ENCODE measurements at regions not wholly inside any gene's neighbourhood (a gene's known extent, or its start where the extent isn't known, plus 50 kb on each side); places are given as distances from the start of the nearest gene placed in this dataset.

DNA sequence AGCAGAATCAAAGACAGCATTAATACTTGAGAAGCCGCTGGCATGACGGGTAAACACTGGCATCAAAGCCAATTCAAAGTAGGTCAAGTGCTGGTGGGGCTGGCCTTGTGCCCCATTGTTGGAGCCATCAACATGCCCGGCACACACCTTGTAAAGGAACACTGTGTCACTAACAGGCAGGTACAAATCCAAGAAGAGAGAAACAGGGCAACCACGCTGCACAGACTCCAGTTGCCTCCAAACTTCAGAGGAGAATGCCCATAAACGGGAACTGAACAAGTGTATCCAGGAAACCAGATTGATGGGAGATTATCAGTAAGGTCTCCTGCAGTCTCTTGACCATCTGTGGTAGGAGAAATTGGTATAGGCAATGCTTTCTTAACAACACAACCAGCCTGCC is 127.0 kb upstream of the STXBP5 start:
- Histone ChIP-seq H3K27me3 (ENCODE audit: control insufficient read depth, insufficient read depth, low read length) (no peaks in the 10 kb centered on the region), H3K9ac (ENCODE audit: low read length) (no peak overlapping the region), H3K9me3 (ENCODE audit: control insufficient read depth, low read depth, low read length) (no peaks in the 10 kb centered on the region), H3K4me1 (ENCODE audit: control insufficient read depth, low read depth, low read length) (peaks cover 3% of the 10 kb centered on the region), H3K4me3 (ENCODE audit: low read length) (no peak overlapping the region), H3K27ac (ENCODE audit: low read length) (no peak overlapping the region), H3K36me3 (ENCODE audit: control insufficient read depth, low read depth, low read length) (no peaks in the 10 kb centered on the region)

DNA sequence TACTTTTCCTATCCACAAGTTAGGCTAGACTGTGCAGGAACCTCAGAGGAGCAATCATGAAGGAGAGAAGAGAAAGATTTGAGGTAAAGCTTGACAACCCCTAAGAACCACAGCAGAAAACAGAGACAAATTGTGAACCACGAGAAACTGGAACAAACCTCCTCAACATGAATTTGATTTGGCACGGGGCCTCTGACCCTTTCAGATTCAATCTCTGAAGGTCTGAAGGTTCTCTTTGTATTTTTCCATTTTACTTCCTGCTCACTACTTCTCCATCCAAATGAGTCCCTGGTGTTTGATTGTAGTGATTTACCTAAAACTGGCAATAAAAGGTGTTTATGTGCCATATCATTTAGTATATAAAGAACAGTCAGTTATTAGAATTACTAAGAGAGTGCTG is 126.1 kb upstream of the STXBP5 start:
- Histone ChIP-seq H3K27me3 (ENCODE audit: control insufficient read depth, insufficient read depth, low read length) (no peaks in the 10 kb centered on the region), H3K9me3 (ENCODE audit: control insufficient read depth, low read depth, low read length) (no peaks in the 10 kb centered on the region), H3K4me3 (ENCODE audit: low read length) (no peak overlapping the region), H3K4me1 (ENCODE audit: control insufficient read depth, low read depth, low read length) (peaks cover 3% of the 10 kb centered on the region), H3K9ac (ENCODE audit: low read length) (no peak overlapping the region), H3K36me3 (ENCODE audit: control insufficient read depth, low read depth, low read length) (no peaks in the 10 kb centered on the region), H3K27ac (ENCODE audit: low read length) (no peak overlapping the region)

DNA sequence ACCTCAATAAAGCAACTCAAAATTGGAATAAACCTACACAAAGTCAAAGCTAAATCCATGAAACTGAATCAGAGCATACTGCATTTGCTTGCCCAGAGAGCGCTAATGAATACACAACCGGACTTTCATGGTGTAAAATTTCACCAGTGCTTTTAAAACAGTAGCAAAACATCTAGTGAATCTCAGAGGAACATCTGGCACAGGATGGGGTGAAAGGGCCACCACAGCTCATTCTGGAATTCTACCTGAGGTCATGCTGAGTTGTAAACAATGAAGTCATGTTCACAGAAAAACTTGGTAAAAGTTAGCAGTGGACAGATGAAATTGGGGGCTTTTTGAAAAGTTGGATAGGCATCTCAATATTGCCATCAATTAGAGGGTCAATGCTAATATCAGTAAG is 125.6 kb upstream of the STXBP5 start:
- Histone ChIP-seq H3K9ac (ENCODE audit: low read length) (no peak overlapping the region), H3K9me3 (ENCODE audit: control insufficient read depth, low read depth, low read length) (no peaks in the 10 kb centered on the region), H3K4me1 (ENCODE audit: control insufficient read depth, low read depth, low read length) (peaks cover 3% of the 10 kb centered on the region), H3K4me3 (ENCODE audit: low read length) (no peak overlapping the region), H3K36me3 (ENCODE audit: control insufficient read depth, low read depth, low read length) (no peaks in the 10 kb centered on the region), H3K27me3 (ENCODE audit: control insufficient read depth, insufficient read depth, low read length) (no peaks in the 10 kb centered on the region), H3K27ac (ENCODE audit: low read length) (no peak overlapping the region)

- Histone ChIP-seq H3K4me3 (ENCODE audit: low read length) (no peak overlapping the region), H3K36me3 (ENCODE audit: control insufficient read depth, low read depth, low read length) (no peaks in the 10 kb centered on the region), H3K9me3 (ENCODE audit: control insufficient read depth, low read depth, low read length) (no peaks in the 10 kb centered on the region), H3K27me3 (ENCODE audit: control insufficient read depth, insufficient read depth, low read length) (no peaks in the 10 kb centered on the region), H3K9ac (ENCODE audit: low read length) (no peak overlapping the region), H3K27ac (ENCODE audit: low read length) (no peak overlapping the region), H3K4me1 (ENCODE audit: control insufficient read depth, low read depth, low read length) (peaks cover 3% of the 10 kb centered on the region)
Observed at GRCh38 chr6:147080225-147080624, 124.0 kb upstream of the STXBP5 start.

GRCh38 chr6:147081076-147081609 is 123.1 kb upstream of the STXBP5 start:
- Histone ChIP-seq H3K27me3 (ENCODE audit: control insufficient read depth, insufficient read depth, low read length) (no peaks in the 10 kb centered on the region), H3K4me3 (ENCODE audit: low read length) (no peak overlapping the region), H3K36me3 (ENCODE audit: control insufficient read depth, low read depth, low read length) (no peaks in the 10 kb centered on the region), H3K9ac (ENCODE audit: low read length) (no peak overlapping the region), H3K27ac (ENCODE audit: low read length) (no peak overlapping the region), H3K4me1 (ENCODE audit: control insufficient read depth, low read depth, low read length) (peaks cover 3% of the 10 kb centered on the region), H3K9me3 (ENCODE audit: control insufficient read depth, low read depth, low read length) (no peaks in the 10 kb centered on the region)

DNA sequence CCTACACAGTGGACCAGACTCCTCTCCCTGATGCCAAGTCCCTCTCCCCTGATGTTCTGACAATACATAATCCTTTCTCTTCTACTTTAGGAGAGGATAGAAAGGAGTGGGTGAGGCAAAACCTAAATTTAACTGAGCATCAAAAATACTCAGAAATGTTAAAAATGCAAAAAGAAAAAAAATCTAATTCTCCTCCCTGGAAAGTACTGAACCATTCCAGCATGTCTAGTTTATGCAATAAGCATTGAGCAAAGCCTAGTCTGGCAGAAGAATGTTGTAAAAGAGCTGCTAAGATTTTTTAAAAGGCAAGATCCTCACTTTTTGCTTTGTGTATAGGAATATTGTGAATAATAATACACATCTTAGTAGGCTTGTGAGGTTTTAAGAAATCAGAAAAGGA is 116.6 kb upstream of the STXBP5 start:
- Histone ChIP-seq H3K9me3 (ENCODE audit: control insufficient read depth, low read depth, low read length) (no peaks in the 10 kb centered on the region), H3K36me3 (ENCODE audit: control insufficient read depth, low read depth, low read length) (no peaks in the 10 kb centered on the region), H3K27me3 (ENCODE audit: control insufficient read depth, insufficient read depth, low read length) (no peaks in the 10 kb centered on the region), H3K4me1 (ENCODE audit: control insufficient read depth, low read depth, low read length) (no peaks in the 10 kb centered on the region), H3K27ac (ENCODE audit: low read length) (no peak overlapping the region), H3K4me3 (ENCODE audit: low read length) (no peak overlapping the region), H3K9ac (ENCODE audit: low read length) (no peak overlapping the region)

DNA sequence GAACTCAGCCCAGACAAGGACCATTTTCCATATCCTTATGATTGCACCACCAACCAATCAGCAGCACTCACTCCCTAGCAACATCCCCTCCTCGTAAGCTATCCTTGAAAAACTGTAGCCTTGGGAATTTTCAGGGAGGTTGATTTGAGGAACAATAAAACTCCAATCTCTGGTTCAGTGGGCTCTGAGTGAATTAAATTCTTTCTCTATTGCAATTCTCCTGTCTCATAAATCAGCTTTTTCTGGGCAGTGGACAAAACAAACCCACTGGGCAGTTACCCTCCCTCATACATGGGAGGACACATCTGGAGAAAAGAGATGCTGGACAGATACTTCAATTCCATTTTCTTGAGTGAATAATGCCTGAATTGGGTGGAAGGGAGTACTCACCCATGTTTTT is 115.4 kb upstream of the STXBP5 start:
- H3K9ac ChIP-seq (ENCODE audit: low read length), result no peak overlapping the region
- H3K27ac ChIP-seq (ENCODE audit: low read length), result no peak overlapping the region
- H3K4me1 ChIP-seq (ENCODE audit: control insufficient read depth, low read depth, low read length), result no peaks in the 10 kb centered on the region
- H3K27me3 ChIP-seq (ENCODE audit: control insufficient read depth, insufficient read depth, low read length), result no peaks in the 10 kb centered on the region
- H3K36me3 ChIP-seq (ENCODE audit: control insufficient read depth, low read depth, low read length), result no peaks in the 10 kb centered on the region
- H3K9me3 ChIP-seq (ENCODE audit: control insufficient read depth, low read depth, low read length), result no peaks in the 10 kb centered on the region
- H3K4me3 ChIP-seq (ENCODE audit: low read length), result no peak overlapping the region

DNA sequence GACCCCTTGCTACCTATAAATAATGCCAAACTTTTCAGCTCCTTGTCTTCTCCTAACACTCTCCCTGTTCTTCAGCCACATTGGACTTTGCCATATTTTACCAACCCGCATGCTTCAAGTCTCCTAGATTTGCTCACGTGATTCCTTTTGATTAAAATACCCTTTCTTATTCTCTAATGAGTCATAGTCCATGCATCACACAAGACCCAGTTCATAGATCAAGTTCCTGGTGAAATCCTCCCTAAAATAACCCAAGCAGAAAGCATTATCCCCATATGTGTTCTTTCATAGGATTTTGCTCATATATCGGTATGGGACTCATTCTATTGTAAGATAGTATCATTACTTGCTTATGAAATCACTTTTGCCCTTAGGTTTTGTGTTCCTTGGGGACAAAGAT is 108.9 kb upstream of the STXBP5 start:
- Histone ChIP-seq H3K36me3 (ENCODE audit: control insufficient read depth, low read depth, low read length) (no peaks in the 10 kb centered on the region), H3K9ac (ENCODE audit: low read length) (no peak overlapping the region), H3K4me3 (ENCODE audit: low read length) (no peak overlapping the region), H3K4me1 (ENCODE audit: control insufficient read depth, low read depth, low read length) (no peaks in the 10 kb centered on the region), H3K27ac (ENCODE audit: low read length) (no peak overlapping the region), H3K9me3 (ENCODE audit: control insufficient read depth, low read depth, low read length) (no peaks in the 10 kb centered on the region), H3K27me3 (ENCODE audit: control insufficient read depth, insufficient read depth, low read length) (no peaks in the 10 kb centered on the region)

- no peak overlapping the region for H3K9ac ChIP-seq (ENCODE audit: low read length)
- H3K27ac ChIP-seq (ENCODE audit: low read length), result no peak overlapping the region
- H3K9me3 ChIP-seq (ENCODE audit: control insufficient read depth, low read depth, low read length), result no peaks in the 10 kb centered on the region
- no peaks in the 10 kb centered on the region for H3K36me3 ChIP-seq (ENCODE audit: control insufficient read depth, low read depth, low read length)
- no peak overlapping the region for H3K4me3 ChIP-seq (ENCODE audit: low read length)
- H3K4me1 ChIP-seq (ENCODE audit: control insufficient read depth, low read depth, low read length), result no peaks in the 10 kb centered on the region
- H3K27me3 ChIP-seq (ENCODE audit: control insufficient read depth, insufficient read depth, low read length), result no peaks in the 10 kb centered on the region
Observed at GRCh38 chr6:147099974-147100373, 104.2 kb upstream of the STXBP5 start.

- Histone ChIP-seq H3K27ac (ENCODE audit: low read length) (no peak overlapping the region), H3K4me1 (ENCODE audit: control insufficient read depth, low read depth, low read length) (no peaks in the 10 kb centered on the region), H3K4me3 (ENCODE audit: low read length) (no peak overlapping the region), H3K9ac (ENCODE audit: low read length) (no peak overlapping the region), H3K9me3 (ENCODE audit: control insufficient read depth, low read depth, low read length) (no peaks in the 10 kb centered on the region), H3K27me3 (ENCODE audit: control insufficient read depth, insufficient read depth, low read length) (no peaks in the 10 kb centered on the region), H3K36me3 (ENCODE audit: control insufficient read depth, low read depth, low read length) (no peaks in the 10 kb centered on the region)
Observed at GRCh38 chr6:147103007-147103406, 101.2 kb upstream of the STXBP5 start.

DNA sequence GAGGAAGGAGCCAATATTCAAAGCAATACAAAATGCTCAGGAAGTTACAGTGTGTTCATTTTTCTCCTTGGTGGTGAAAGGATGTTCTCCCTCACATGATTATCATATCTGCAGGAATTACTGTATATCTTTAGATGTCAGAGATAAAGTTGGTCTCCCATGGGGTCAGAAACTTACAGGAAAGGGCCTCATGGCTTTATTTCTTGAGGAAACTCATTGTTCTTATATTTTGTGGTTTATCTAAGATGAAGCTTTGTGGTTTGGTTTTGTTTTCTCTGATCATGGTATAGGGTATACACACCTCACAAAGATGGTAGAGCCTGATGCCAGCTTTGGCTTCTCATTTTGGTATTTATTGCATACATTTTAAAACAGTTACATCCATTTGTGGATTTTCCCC is 100.5 kb upstream of the STXBP5 start:
- no peaks in the 10 kb centered on the region for H3K4me1 ChIP-seq (ENCODE audit: control insufficient read depth, low read depth, low read length)
- no peaks in the 10 kb centered on the region for H3K27me3 ChIP-seq (ENCODE audit: control insufficient read depth, insufficient read depth, low read length)
- H3K36me3 ChIP-seq (ENCODE audit: control insufficient read depth, low read depth, low read length), result no peaks in the 10 kb centered on the region
- H3K9ac ChIP-seq (ENCODE audit: low read length), result no peak overlapping the region
- H3K9me3 ChIP-seq (ENCODE audit: control insufficient read depth, low read depth, low read length), result no peaks in the 10 kb centered on the region
- H3K27ac ChIP-seq (ENCODE audit: low read length), result no peak overlapping the region
- no peak overlapping the region for H3K4me3 ChIP-seq (ENCODE audit: low read length)

- H3K27ac ChIP-seq (ENCODE audit: low read length), result no peak overlapping the region
- no peak overlapping the region for H3K9ac ChIP-seq (ENCODE audit: low read length)
- H3K9me3 ChIP-seq (ENCODE audit: control insufficient read depth, low read depth, low read length), result no peaks in the 10 kb centered on the region
- no peak overlapping the region for H3K4me3 ChIP-seq (ENCODE audit: low read length)
- H3K27me3 ChIP-seq (ENCODE audit: control insufficient read depth, insufficient read depth, low read length), result no peaks in the 10 kb centered on the region
- no peaks in the 10 kb centered on the region for H3K4me1 ChIP-seq (ENCODE audit: control insufficient read depth, low read depth, low read length)
- H3K36me3 ChIP-seq (ENCODE audit: control insufficient read depth, low read depth, low read length), result no peaks in the 10 kb centered on the region
Observed at GRCh38 chr6:147105786-147106185, 98.4 kb upstream of the STXBP5 start.
